ENCODE measurements at regions not wholly inside any gene's neighbourhood (a gene's known extent, or its start where the extent isn't known, plus 50 kb on each side); places are given as distances from the start of the nearest gene placed in this dataset.

DNA sequence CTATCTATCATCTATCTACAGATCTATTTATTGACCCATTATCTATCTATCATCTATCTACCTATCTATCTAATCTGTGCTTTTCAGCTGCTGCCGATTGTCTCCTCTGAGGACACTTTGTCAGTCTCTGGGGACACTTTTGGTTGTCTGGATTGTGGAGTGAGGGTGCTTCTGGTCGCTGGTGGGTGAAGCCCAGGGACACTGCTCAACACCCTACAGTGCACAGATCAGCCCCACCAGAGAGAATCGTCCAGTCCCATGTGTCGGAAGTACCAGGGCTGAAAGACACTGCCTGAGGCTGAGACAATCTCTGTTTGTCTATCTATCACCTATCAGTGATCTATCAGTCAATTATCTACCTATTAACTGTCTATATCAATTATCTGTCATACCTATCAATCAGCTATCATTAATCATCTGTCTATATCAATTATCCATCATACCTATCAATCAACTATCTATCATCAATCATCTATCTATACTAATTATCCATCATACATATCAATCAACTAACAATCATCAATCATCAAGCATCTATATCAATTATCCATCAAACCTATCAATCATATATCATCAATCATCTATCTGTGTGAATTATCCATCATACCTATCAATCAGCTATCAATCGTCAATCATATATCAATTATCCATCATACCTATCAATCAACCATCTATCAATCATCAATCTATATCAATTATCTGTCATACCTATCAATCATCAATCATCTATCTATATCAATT, 70.0 kb upstream of the PPP2R3B start:
- Histone ChIP-seq H3K79me2 (ENCODE audit: insufficient read depth) (no peaks in the 10 kb centered on the region), H3K4me2 (no peak overlapping the region), H3K9ac (no peak overlapping the region), H2AFZ (ENCODE audit: low read depth) (no peak overlapping the region), H3K9me2 (no peaks in the 10 kb centered on the region), H3K27me3 (ENCODE audit: insufficient read depth) (peaks cover 21% of the 10 kb centered on the region), H3K4me3 (ENCODE audit: low read depth in 2 of 2, low read length in 1 of 2) (no peak overlapping the region), H3K4me1 (ENCODE audit: control insufficient read depth in 1 of 2, insufficient read depth in 2 of 2, low read depth in 1 of 2, low read length in 1 of 2) (no peaks in the 10 kb centered on the region), H3K9me3 (no peaks in the 10 kb centered on the region), H4K20me1 (ENCODE audit: insufficient read depth) (no peaks in the 10 kb centered on the region), H3F3A (replicated peaks; ENCODE audit: insufficient read depth) (no peaks in the 10 kb centered on the region), H3K36me3 (replicated peaks in 1 of 2; ENCODE audit: control insufficient read depth in 1 of 2, insufficient read depth in 2 of 2, low read length in 1 of 2) (no peaks in the 10 kb centered on the region), H3K27ac (ENCODE audit: low read depth in 2 of 2, low read length in 1 of 2) (no peak overlapping the region)
- TF ChIP-seq RAD21 (IDR thresholded peaks at IDR 0.05; ENCODE audit: low read length) = no peak
- TF ChIP-seq NRF1 (IDR thresholded peaks at IDR 0.05; ENCODE audit: low read depth, low read length) = no peak
- TF ChIP-seq GABPA (IDR thresholded peaks at IDR 0.05; ENCODE audit: low read depth) = no peak
- TF ChIP-seq TEAD4 (IDR thresholded peaks at IDR 0.05; ENCODE audit: borderline replicate concordance, insufficient read depth) = no peak
- TF ChIP-seq EZH2phosphoT487 (IDR thresholded peaks at IDR 0.05; ENCODE audit: borderline replicate concordance, low read depth) = no peak
- TF ChIP-seq, protein P1, sequence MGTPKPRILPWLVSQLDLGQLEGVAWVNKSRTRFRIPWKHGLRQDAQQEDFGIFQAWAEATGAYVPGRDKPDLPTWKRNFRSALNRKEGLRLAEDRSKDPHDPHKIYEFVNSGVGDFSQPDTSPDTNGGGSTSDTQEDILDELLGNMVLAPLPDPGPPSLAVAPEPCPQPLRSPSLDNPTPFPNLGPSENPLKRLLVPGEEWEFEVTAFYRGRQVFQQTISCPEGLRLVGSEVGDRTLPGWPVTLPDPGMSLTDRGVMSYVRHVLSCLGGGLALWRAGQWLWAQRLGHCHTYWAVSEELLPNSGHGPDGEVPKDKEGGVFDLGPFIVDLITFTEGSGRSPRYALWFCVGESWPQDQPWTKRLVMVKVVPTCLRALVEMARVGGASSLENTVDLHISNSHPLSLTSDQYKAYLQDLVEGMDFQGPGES (IDR thresholded peaks at IDR 0.05; ENCODE audit: low read depth, low read length) = no peak
- TF ChIP-seq POLR2AphosphoS5 (IDR thresholded peaks at IDR 0.05; ENCODE audit: low read depth, low read length) = no peak
- TF ChIP-seq, protein P2, sequence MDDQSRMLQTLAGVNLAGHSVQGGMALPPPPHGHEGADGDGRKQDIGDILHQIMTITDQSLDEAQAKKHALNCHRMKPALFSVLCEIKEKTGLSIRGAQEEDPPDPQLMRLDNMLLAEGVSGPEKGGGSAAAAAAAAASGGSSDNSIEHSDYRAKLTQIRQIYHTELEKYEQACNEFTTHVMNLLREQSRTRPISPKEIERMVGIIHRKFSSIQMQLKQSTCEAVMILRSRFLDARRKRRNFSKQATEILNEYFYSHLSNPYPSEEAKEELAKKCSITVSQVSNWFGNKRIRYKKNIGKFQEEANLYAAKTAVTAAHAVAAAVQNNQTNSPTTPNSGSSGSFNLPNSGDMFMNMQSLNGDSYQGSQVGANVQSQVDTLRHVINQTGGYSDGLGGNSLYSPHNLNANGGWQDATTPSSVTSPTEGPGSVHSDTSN (IDR thresholded peaks at IDR 0.05) = no peak
- TF ChIP-seq JUND (IDR thresholded peaks at IDR 0.05) = no peak
- no peak for TF ChIP-seq YY1 (IDR thresholded peaks at IDR 0.05; ENCODE audit: low read depth)
- TF ChIP-seq SIN3A (IDR thresholded peaks at IDR 0.05; ENCODE audit: borderline replicate concordance, low read depth, low read length) = no peak
- no peak for TF ChIP-seq FOSL2 (IDR thresholded peaks at IDR 0.05; ENCODE audit: borderline replicate concordance, low read depth)
- POLR2A ChIA-PET = no interaction called here
- WGBS (ENCODE audit: low lambda C conversion rate) = 19% methylated on average over 5 of the region's 5 CpGs
- CTCF ChIA-PET = no interaction called here
- DNase-seq = no peak

DNA sequence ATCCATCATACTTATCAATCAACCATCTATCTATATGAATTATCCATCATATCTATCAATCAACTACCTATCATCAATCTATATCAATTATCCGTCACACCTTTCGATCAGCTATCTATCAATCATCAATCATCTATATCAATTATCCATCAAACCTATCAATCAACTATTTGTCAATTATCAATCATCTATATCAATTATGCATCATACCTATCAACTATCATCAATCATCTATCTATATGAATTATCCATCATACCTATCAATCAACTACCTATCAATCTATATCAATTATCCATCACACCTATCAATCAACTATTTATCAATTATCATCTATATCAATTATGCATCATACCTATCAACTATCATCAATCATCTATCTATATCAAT, 70.6 kb upstream of the PPP2R3B start:
- Histone ChIP-seq H3K27me3 (ENCODE audit: insufficient read depth) (peaks cover 21% of the 10 kb centered on the region), H3K9me3 (no peaks in the 10 kb centered on the region), H3K27ac (ENCODE audit: low read depth in 2 of 2, low read length in 1 of 2) (no peak overlapping the region), H3K36me3 (replicated peaks in 1 of 2; ENCODE audit: control insufficient read depth in 1 of 2, insufficient read depth in 2 of 2, low read length in 1 of 2) (no peaks in the 10 kb centered on the region), H3K4me2 (no peak overlapping the region), H3K9me2 (no peaks in the 10 kb centered on the region), H4K20me1 (ENCODE audit: insufficient read depth) (no peaks in the 10 kb centered on the region), H2AFZ (ENCODE audit: low read depth) (no peak overlapping the region), H3K4me3 (ENCODE audit: low read depth in 2 of 2, low read length in 1 of 2) (no peak overlapping the region), H3K79me2 (ENCODE audit: insufficient read depth) (no peaks in the 10 kb centered on the region), H3F3A (replicated peaks; ENCODE audit: insufficient read depth) (no peaks in the 10 kb centered on the region), H3K4me1 (ENCODE audit: control insufficient read depth in 1 of 2, insufficient read depth in 2 of 2, low read depth in 1 of 2, low read length in 1 of 2) (no peaks in the 10 kb centered on the region), H3K9ac (no peak overlapping the region)
- no peak for DNase-seq
- no peak for TF ChIP-seq GABPA (IDR thresholded peaks at IDR 0.05; ENCODE audit: low read depth)
- no peak for TF ChIP-seq SMC3 (IDR thresholded peaks at IDR 0.05; ENCODE audit: low read depth, low read length)
- ChIA-PET CTCF (no interaction called here), POLR2A (no interaction called here)
- WGBS (ENCODE audit: low lambda C conversion rate) = 3% methylated on average over 2 of the region's 2 CpGs
